SK-N-SH (cell line): ENCODE measurements at regions not wholly inside any gene's neighbourhood (a gene's known extent, or its start where the extent isn't known, plus 50 kb on each side); places are given as distances from the start of the nearest gene placed in this dataset.

Experiments
- CHD2 ChIP-seq: fragments of 150-350 bp; IDR thresholded peaks from 2 replicates; pipeline ENCODE4 v1.6.1; 2018; ENCODE audit warnings: low read length; ENCODE audit not compliant: partially characterized antibody
- CTCF ChIP-seq: fragments of 200-600 bp; sonication (generic); IDR thresholded peaks from 2 replicates; pipeline ENCODE4 v1.6.1; 2017; ENCODE audit warnings: antibody characterized with exemption, mild to moderate bottlenecking, moderate library complexity
- EP300 ChIP-seq, 2 experiments: IDR thresholded peaks; 2 replicates each; pipeline versions ENCODE4 v1.4.0 to v1.6.1; 2012; ENCODE audit warnings: borderline replicate concordance in 1 of 2, low read depth in 1 of 2, low read length in 1 of 2
- FOXM1 ChIP-seq: IDR thresholded peaks from 2 replicates; pipeline ENCODE4 v1.4.0; 2012; ENCODE audit warnings: low read depth, mild to moderate bottlenecking
- GABPA ChIP-seq: IDR thresholded peaks from 2 replicates; pipeline ENCODE4 v1.4.0; 2012; ENCODE audit warnings: low read depth, mild to moderate bottlenecking
- JUND ChIP-seq: IDR thresholded peaks from 2 replicates; pipeline ENCODE4 v1.4.0; 2012
- MAX ChIP-seq: IDR thresholded peaks from 2 replicates; pipeline ENCODE4 v1.4.0; 2012; ENCODE audit warnings: low read depth
- PBX3 ChIP-seq: IDR thresholded peaks from 2 replicates; pipeline ENCODE4; 2012
- POLR2AphosphoS5 ChIP-seq: IDR thresholded peaks from 2 replicates; pipeline ENCODE4 v1.6.1; 2012; ENCODE audit warnings: low read depth, low read length
- REST ChIP-seq: IDR thresholded peaks from 2 replicates; pipeline ENCODE4 v1.6.1; 2012; ENCODE audit warnings: mild to moderate bottlenecking, low read depth, low read length, moderate library complexity
- SMC3 ChIP-seq: IDR thresholded peaks from 2 replicates; pipeline ENCODE4 v1.6.1; 2012; ENCODE audit warnings: low read depth, low read length, improper control_type of control experiment
- TEAD4 ChIP-seq: IDR thresholded peaks from 2 replicates; pipeline ENCODE4 v1.4.0; 2012; ENCODE audit warnings: mild to moderate bottlenecking, borderline replicate concordance; ENCODE audit not compliant: insufficient read depth
- USF1 ChIP-seq: IDR thresholded peaks from 2 replicates; pipeline ENCODE4 v1.4.0; 2012; ENCODE audit warnings: low read depth, borderline replicate concordance

GRCh38 chr12:125604976-125605375, 539.7 kb downstream of the AACS start:
- no peak for TF ChIP-seq GABPA
- no peak for TF ChIP-seq CTCF
- no peak for TF ChIP-seq SMC3
- TF ChIP-seq EP300 (IDR thresholded peaks at IDR 0.05; ENCODE audit: borderline replicate concordance in 1 of 2, low read depth in 1 of 2, low read length in 1 of 2) = no peak
- no peak for TF ChIP-seq POLR2AphosphoS5
- no peak for TF ChIP-seq FOXM1
- no peak for TF ChIP-seq MAX
- TF ChIP-seq CHD2 = no peak
- TF ChIP-seq PBX3 = no peak
- no peak for TF ChIP-seq TEAD4
- TF ChIP-seq USF1 = no peak
- no peak for TF ChIP-seq JUND
- TF ChIP-seq REST = no peak
